NCI-H1694 treated with DMSO at 0.1 percent for 48 hours (cell line): ENCODE measurements at regions not wholly inside any gene's neighbourhood (a gene's known extent, or its start where the extent isn't known, plus 50 kb on each side); places are given as distances from the start of the nearest gene placed in this dataset.
"Not testable (repeated sequence)": the region's sequence is repeated elsewhere in the genome, so short reads cannot be mapped to it uniquely, and the experiment has no call there.

Source experiments
- DNase-seq: peaks from one replicate; lab custom pipeline; 2025; lab: John Stamatoyannopoulos, UW

GRCh38 chr22:22374163-22374562, 129.6 kb downstream of the VPREB1 start:
- DNase-seq = no peak

GRCh38 chr22:22374579-22374978, 130.0 kb downstream of the VPREB1 start:
- no peak for DNase-seq

- DNase-seq = no peak
Observed at GRCh38 chr22:22375576-22376351, 131.2 kb downstream of the VPREB1 start.

- no peak for DNase-seq
Observed at GRCh38 chr22:22376352-22376706, 131.7 kb downstream of the VPREB1 start.

GRCh38 chr22:22376884-22377283, 131.7 kb downstream of the ZNF280B start:
- not testable (repeated sequence) for DNase-seq

- DNase-seq = no peak
Observed at GRCh38 chr22:22377335-22377734, 131.2 kb downstream of the ZNF280B start.

GRCh38 chr22:22378446-22379415, 129.8 kb downstream of the ZNF280B start:
- no peak for DNase-seq

GRCh38 chr22:22380098-22381030, 128.2 kb downstream of the ZNF280B start:
- no peak for DNase-seq

GRCh38 chr22:22381292-22381691, 127.2 kb downstream of the ZNF280B start:
- DNase-seq = not testable (repeated sequence)

- no peak for DNase-seq
Observed at GRCh38 chr22:22384267-22384666, 124.3 kb downstream of the ZNF280B start.

- DNase-seq = no peak
Observed at GRCh38 chr22:22384668-22385244, 123.8 kb downstream of the ZNF280B start.

GRCh38 chr22:22386602-22387385, 121.7 kb downstream of the ZNF280B start:
- no peak for DNase-seq

GRCh38 chr22:22387386-22387736, 121.2 kb downstream of the ZNF280B start:
- DNase-seq = no peak

- no peak for DNase-seq
Observed at GRCh38 chr22:22388090-22388489, 120.5 kb downstream of the ZNF280B start.

- no peak for DNase-seq
Observed at GRCh38 chr22:22388494-22388893, 120.0 kb downstream of the ZNF280B start.

- DNase-seq = no peak
Observed at GRCh38 chr22:22389467-22389866, 119.1 kb downstream of the ZNF280B start.

- no peak for DNase-seq
Observed at GRCh38 chr22:22390989-22391388, 117.6 kb downstream of the ZNF280B start.

- DNase-seq = no peak
Observed at GRCh38 chr22:22391543-22391942, 117.0 kb downstream of the ZNF280B start.

GRCh38 chr22:22392131-22392530, 116.4 kb downstream of the ZNF280B start:
- no peak for DNase-seq

GRCh38 chr22:22394591-22394990, 114.0 kb downstream of the ZNF280B start:
- DNase-seq = no peak

GRCh38 chr22:22395245-22395644, 113.3 kb downstream of the ZNF280B start:
- DNase-seq = no peak
